H1 (cell line): ENCODE measurements at regions not wholly inside any gene's neighbourhood (a gene's known extent, or its start where the extent isn't known, plus 50 kb on each side); places are given as distances from the start of the nearest gene placed in this dataset.

Experiments
- CTCF ChIA-PET: fragments of 300-600 bp; sonication (Branson Sonifier 250); formaldehyde crosslinking; loops from one replicate; lab custom pipeline; 2021; ENCODE audit not compliant: partially characterized antibody; lab: Charles Lee
- POLR2A ChIA-PET: fragments of 300-600 bp; sonication (Branson Sonifier 250); formaldehyde crosslinking; loops from one replicate; lab custom pipeline; 2021; ENCODE audit warnings: inconsistent platforms; ENCODE audit not compliant: partially characterized antibody; lab: Charles Lee
- DNase-seq, 2 experiments: peaks; one replicate each; pipeline versions ENCODE4 v3.0.0 to v3.0.0-alpha.2; 2010 to 2022; ENCODE audit warnings: low spot score in 2 of 2, low read depth in 1 of 2, mixed read lengths in 1 of 2
- FAIRE-seq: peaks from 2 replicates; lab custom pipeline; 2011; peaks lifted over from hg19 to GRCh38; lab: Jason Lieb, UNC
- H2AFZ ChIP-seq: 2 replicates; pipeline ENCODE4 v1.8.1; 2012; ENCODE audit warnings: low read length, inconsistent platforms
- H2AK5ac ChIP-seq: 2 replicates; pipeline ENCODE4 v1.6.1; 2013; ENCODE audit warnings: low read depth, low read length
- H2BK120ac ChIP-seq: replicated peaks from 2 replicates; pipeline ENCODE3; 2013; ENCODE audit warnings: low read depth, low read length, inconsistent platforms
- H2BK12ac ChIP-seq: 2 replicates; pipeline ENCODE4 v1.6.1; 2013; ENCODE audit warnings: low read depth, low read length
- H2BK15ac ChIP-seq: 2 replicates; pipeline ENCODE4 v1.6.1; 2013; ENCODE audit warnings: low read length
- H2BK20ac ChIP-seq: 2 replicates; pipeline ENCODE4 v1.6.1; 2013; ENCODE audit warnings: low read length
- H2BK5ac ChIP-seq: 2 replicates; pipeline ENCODE4 v1.6.1; 2013; ENCODE audit warnings: low read depth, low read length
- H3K14ac ChIP-seq: 2 replicates; pipeline ENCODE4 v1.6.1; 2013; ENCODE audit warnings: inconsistent platforms; ENCODE audit not compliant: insufficient read length
- H3K18ac ChIP-seq: 2 replicates; pipeline ENCODE4 v1.6.1; 2013; ENCODE audit warnings: low read length; ENCODE audit errors: extremely low read depth
- H3K23ac ChIP-seq: 2 replicates; pipeline ENCODE4 v1.6.1; 2013; ENCODE audit warnings: inconsistent platforms; ENCODE audit not compliant: insufficient read length
- H3K23me2 ChIP-seq: 2 replicates; pipeline ENCODE4 v1.6.1; 2013; ENCODE audit warnings: low read depth, low read length
- H3K27ac ChIP-seq: 2 replicates; pipeline ENCODE4 v1.6.1; 2011; ENCODE audit warnings: low read depth, low read length, inconsistent platforms
- H3K27me3 ChIP-seq, 4 experiments: replicated peaks in 1 of 4; 1 replicate in 1 of 4; 2 replicates in 3 of 4; pipeline versions ENCODE4 v1.6.1 to v1.8.1; 2011 to 2013; ENCODE audit warnings: low read length in 3 of 4, mild to moderate bottlenecking in 3 of 4, inconsistent platforms in 2 of 4, mixed read lengths in 2 of 4, moderate library complexity in 1 of 4; ENCODE audit not compliant: control insufficient read depth in 3 of 4, insufficient read depth in 3 of 4; ENCODE audit errors: extremely low read depth in 1 of 4
- H3K36me3 ChIP-seq, 4 experiments: 2 replicates each; pipeline versions ENCODE4 v1.6.1 to v1.8.1; 2011 to 2013; ENCODE audit warnings: mild to moderate bottlenecking in 4 of 4, low read length in 3 of 4, moderate library complexity in 2 of 4, control low read depth in 1 of 4, inconsistent platforms in 1 of 4; ENCODE audit not compliant: insufficient read depth in 4 of 4, control insufficient read depth in 2 of 4
- H3K4ac ChIP-seq: replicated peaks from 2 replicates; pipeline ENCODE3; 2013; ENCODE audit warnings: low read length, low read depth, mixed read lengths, inconsistent platforms; ENCODE audit not compliant: insufficient read length
- H3K4me1 ChIP-seq, 4 experiments: replicated peaks in 1 of 4; 1 replicate in 1 of 4; 2 replicates in 3 of 4; pipeline versions ENCODE4 v1.6.1 to v1.8.1; 2011 to 2013; ENCODE audit warnings: low read length in 3 of 4, inconsistent platforms in 2 of 4, mixed read lengths in 1 of 4; ENCODE audit not compliant: insufficient read depth in 4 of 4, control insufficient read depth in 3 of 4
- H3K4me2 ChIP-seq, 2 experiments: 2 replicates each; pipeline versions ENCODE4 v1.6.1 to v1.8.1; 2011 to 2013; ENCODE audit warnings: low read depth in 2 of 2, low read length in 2 of 2, control low read depth in 1 of 2, inconsistent platforms in 1 of 2, mild to moderate bottlenecking in 1 of 2; ENCODE audit not compliant: insufficient read depth in 1 of 2
- H3K4me3 ChIP-seq, 4 experiments: fragments of 200-600, 300-600 bp in 1 of 4; sonication (generic), shearing (Covaris generic), sonication (Bioruptor Twin) in 1 of 4; 2 replicates each; pipeline versions ENCODE4 v1.5.1 to v1.8.1; 2011 to 2016; ENCODE audit warnings: low read length in 4 of 4, low read depth in 3 of 4, control low read depth in 2 of 4, inconsistent platforms in 2 of 4, mild to moderate bottlenecking in 2 of 4, mixed read lengths in 1 of 4, moderate library complexity in 1 of 4; ENCODE audit not compliant: insufficient read depth in 2 of 4; ENCODE audit errors: extremely low read depth in 1 of 4
- H3K56ac ChIP-seq: replicated peaks from 2 replicates; pipeline ENCODE3; 2013; ENCODE audit warnings: low read depth, mild to moderate bottlenecking, mixed read lengths, low read length, inconsistent platforms; ENCODE audit not compliant: insufficient read length
- H3K79me1 ChIP-seq: 2 replicates; pipeline ENCODE4 v1.6.1; 2013; ENCODE audit warnings: low read depth, low read length, control low read depth
- H3K79me2 ChIP-seq, 2 experiments: 2 replicates each; pipeline versions ENCODE4 v1.6.1 to v1.8.1; 2012 to 2013; ENCODE audit warnings: low read length in 2 of 2, mild to moderate bottlenecking in 2 of 2, inconsistent platforms in 1 of 2; ENCODE audit not compliant: insufficient read depth in 2 of 2, control insufficient read depth in 1 of 2
- H3K9ac ChIP-seq, 4 experiments: replicated peaks in 1 of 4; 1 replicate in 1 of 4; 2 replicates in 3 of 4; pipeline versions ENCODE4 v1.6.1 to v1.8.1; 2011 to 2013; ENCODE audit warnings: low read depth in 3 of 4, low read length in 3 of 4, control low read depth in 2 of 4, mild to moderate bottlenecking in 2 of 4, moderate library complexity in 2 of 4, inconsistent platforms in 1 of 4; ENCODE audit errors: extremely low read depth in 1 of 4
- H3K9me3 ChIP-seq, 2 experiments: 2 replicates each; pipeline versions ENCODE4 v1.6.1 to v1.8.1; 2012 to 2013; ENCODE audit warnings: mild to moderate bottlenecking in 2 of 2, moderate library complexity in 2 of 2, control low read depth in 1 of 2, inconsistent platforms in 1 of 2, low read depth in 1 of 2, low read length in 1 of 2, mixed read lengths in 1 of 2; ENCODE audit not compliant: insufficient read depth in 2 of 2
- H4K20me1 ChIP-seq, 2 experiments: replicated peaks in 1 of 2; 2 replicates each; pipeline versions ENCODE3 to v1.8.1; 2011 to 2013; ENCODE audit warnings: inconsistent platforms in 2 of 2, low read length in 2 of 2, mild to moderate bottlenecking in 1 of 2; ENCODE audit not compliant: insufficient read depth in 2 of 2, control insufficient read depth in 1 of 2
- H4K5ac ChIP-seq: 2 replicates; pipeline ENCODE4 v1.6.1; 2013; ENCODE audit warnings: low read length, low read depth, mixed read lengths, inconsistent platforms; ENCODE audit not compliant: insufficient read length
- H4K8ac ChIP-seq: 2 replicates; pipeline ENCODE4 v1.8.0; 2013; ENCODE audit warnings: mild to moderate bottlenecking, moderate library complexity, low read length, inconsistent platforms; ENCODE audit not compliant: insufficient read depth; ENCODE audit errors: extremely low read depth
- H4K91ac ChIP-seq: replicated peaks from 2 replicates; pipeline ENCODE3; 2013; ENCODE audit warnings: low read length, mixed read lengths, inconsistent platforms; ENCODE audit not compliant: insufficient read length
- BRCA1 ChIP-seq: IDR thresholded peaks from 2 replicates; pipeline ENCODE4 v1.6.1; 2012; ENCODE audit warnings: low read depth, low read length, improper control_type of control experiment
- EZH2 ChIP-seq: fragments of 200-600 bp; sonication (generic); IDR thresholded peaks from 2 replicates; pipeline ENCODE4 v1.7.1; 2012; ENCODE audit warnings: low read depth, mild to moderate bottlenecking, moderate library complexity, low read length, inconsistent platforms; ENCODE audit not compliant: severe bottlenecking
- HDAC2 ChIP-seq, 2 experiments: fragments of 300-600 bp in 1 of 2; sonication (generic) in 1 of 2; IDR thresholded peaks; 2 replicates each; pipeline ENCODE4 v1.6.1; 2011 to 2012; ENCODE audit warnings: low read depth in 2 of 2, low read length in 2 of 2, mild to moderate bottlenecking in 2 of 2, moderate library complexity in 2 of 2, borderline replicate concordance in 1 of 2, inconsistent platforms in 1 of 2
- JUND ChIP-seq: IDR thresholded peaks from 2 replicates; pipeline ENCODE4 v1.6.1; 2011; ENCODE audit warnings: mild to moderate bottlenecking, improper control_type of control experiment, low read length
- ZNF274 ChIP-seq: IDR thresholded peaks from 2 replicates; pipeline ENCODE4 v1.7.0; 2012; ENCODE audit warnings: low read length, borderline replicate concordance; ENCODE audit errors: extremely low read depth
- WGBS, 2 experiments: shearing (Covaris generic) in 1 of 2; methylation state at CpG; one replicate each; pipeline versions ENCODE4 v1.1.6 to v1.1.7; 2013 to 2015; ENCODE audit warnings: low lambda C conversion rate in 2 of 2, mixed read lengths in 2 of 2, inconsistent platforms in 1 of 2, low coverage in 1 of 2, missing lambda C conversion rate in 1 of 2; ENCODE audit not compliant: insufficient replicate concordance in 2 of 2, insufficient coverage in 1 of 2, insufficient read length in 1 of 2; ENCODE audit errors: extremely low coverage in 1 of 2, missing lambda C conversion rate in 1 of 2; 5-methylcytosine and 5-hydroxymethylcytosine counted together

- no peak overlapping the region for H2AK5ac ChIP-seq
- no peak overlapping the region for H2BK5ac ChIP-seq
- no peak overlapping the region for H3K27ac ChIP-seq
- H2BK20ac ChIP-seq, result no peak overlapping the region
- TF ChIP-seq EZH2 (no peak), JUND (no peak), ZNF274 (no peak), HDAC2 (IDR thresholded peaks at IDR 0.05; ENCODE audit: borderline replicate concordance in 1 of 2, low read depth in 2 of 2, low read length in 2 of 2) (no peak), BRCA1 (no peak)
- no peak overlapping the region for H4K5ac ChIP-seq
- H3K9ac ChIP-seq, result no peak overlapping the region
- H2BK12ac ChIP-seq, result no peak overlapping the region
- ChIA-PET CTCF (no interaction called here), POLR2A (no interaction called here)
- 83% methylated on average over 2 of the region's 2 CpGs; no CpG with 5 or more reads in 1 of the 2 experiments for WGBS, 2 experiments
- H3K27me3 ChIP-seq, result no peaks in the 10 kb centered on the region
- H2AFZ ChIP-seq, result no peak overlapping the region
- H3K23ac ChIP-seq, result no peak overlapping the region
- DNase-seq (no peak), FAIRE-seq (no peak)
- no peak overlapping the region for H2BK15ac ChIP-seq
- peaks cover 0 to 10% of the 10 kb centered on the region in 2 experiments; a peak in 2 of 4 replicates for H3K9me3 ChIP-seq
- H3K4me2 ChIP-seq, result no peak overlapping the region
- no peak overlapping the region for H3K4ac ChIP-seq
- H3K79me1 ChIP-seq, result no peaks in the 10 kb centered on the region
- no peak overlapping the region for H3K56ac ChIP-seq
- no peak overlapping the region for H2BK120ac ChIP-seq
- H3K79me2 ChIP-seq, result no peaks in the 10 kb centered on the region
- H4K8ac ChIP-seq, result no peak overlapping the region
- no peaks in the 10 kb centered on the region for H3K36me3 ChIP-seq
- no peaks in the 10 kb centered on the region for H3K4me1 ChIP-seq
- H3K14ac ChIP-seq, result no peak overlapping the region
- H4K91ac ChIP-seq, result no peak overlapping the region
- no peaks in the 10 kb centered on the region for H4K20me1 ChIP-seq
- H3K4me3 ChIP-seq, result no peak overlapping the region
- no peak overlapping the region for H3K18ac ChIP-seq
- H3K23me2 ChIP-seq, result no peaks in the 10 kb centered on the region
Measured at GRCh38 chr18:4802296-4802695, 347.2 kb upstream of the DLGAP1 start.
